ENCODE measurements at regions not wholly inside any gene's neighbourhood (a gene's known extent, or its start where the extent isn't known, plus 50 kb on each side); places are given as distances from the start of the nearest gene placed in this dataset.

- TF ChIP-seq, protein P1, sequence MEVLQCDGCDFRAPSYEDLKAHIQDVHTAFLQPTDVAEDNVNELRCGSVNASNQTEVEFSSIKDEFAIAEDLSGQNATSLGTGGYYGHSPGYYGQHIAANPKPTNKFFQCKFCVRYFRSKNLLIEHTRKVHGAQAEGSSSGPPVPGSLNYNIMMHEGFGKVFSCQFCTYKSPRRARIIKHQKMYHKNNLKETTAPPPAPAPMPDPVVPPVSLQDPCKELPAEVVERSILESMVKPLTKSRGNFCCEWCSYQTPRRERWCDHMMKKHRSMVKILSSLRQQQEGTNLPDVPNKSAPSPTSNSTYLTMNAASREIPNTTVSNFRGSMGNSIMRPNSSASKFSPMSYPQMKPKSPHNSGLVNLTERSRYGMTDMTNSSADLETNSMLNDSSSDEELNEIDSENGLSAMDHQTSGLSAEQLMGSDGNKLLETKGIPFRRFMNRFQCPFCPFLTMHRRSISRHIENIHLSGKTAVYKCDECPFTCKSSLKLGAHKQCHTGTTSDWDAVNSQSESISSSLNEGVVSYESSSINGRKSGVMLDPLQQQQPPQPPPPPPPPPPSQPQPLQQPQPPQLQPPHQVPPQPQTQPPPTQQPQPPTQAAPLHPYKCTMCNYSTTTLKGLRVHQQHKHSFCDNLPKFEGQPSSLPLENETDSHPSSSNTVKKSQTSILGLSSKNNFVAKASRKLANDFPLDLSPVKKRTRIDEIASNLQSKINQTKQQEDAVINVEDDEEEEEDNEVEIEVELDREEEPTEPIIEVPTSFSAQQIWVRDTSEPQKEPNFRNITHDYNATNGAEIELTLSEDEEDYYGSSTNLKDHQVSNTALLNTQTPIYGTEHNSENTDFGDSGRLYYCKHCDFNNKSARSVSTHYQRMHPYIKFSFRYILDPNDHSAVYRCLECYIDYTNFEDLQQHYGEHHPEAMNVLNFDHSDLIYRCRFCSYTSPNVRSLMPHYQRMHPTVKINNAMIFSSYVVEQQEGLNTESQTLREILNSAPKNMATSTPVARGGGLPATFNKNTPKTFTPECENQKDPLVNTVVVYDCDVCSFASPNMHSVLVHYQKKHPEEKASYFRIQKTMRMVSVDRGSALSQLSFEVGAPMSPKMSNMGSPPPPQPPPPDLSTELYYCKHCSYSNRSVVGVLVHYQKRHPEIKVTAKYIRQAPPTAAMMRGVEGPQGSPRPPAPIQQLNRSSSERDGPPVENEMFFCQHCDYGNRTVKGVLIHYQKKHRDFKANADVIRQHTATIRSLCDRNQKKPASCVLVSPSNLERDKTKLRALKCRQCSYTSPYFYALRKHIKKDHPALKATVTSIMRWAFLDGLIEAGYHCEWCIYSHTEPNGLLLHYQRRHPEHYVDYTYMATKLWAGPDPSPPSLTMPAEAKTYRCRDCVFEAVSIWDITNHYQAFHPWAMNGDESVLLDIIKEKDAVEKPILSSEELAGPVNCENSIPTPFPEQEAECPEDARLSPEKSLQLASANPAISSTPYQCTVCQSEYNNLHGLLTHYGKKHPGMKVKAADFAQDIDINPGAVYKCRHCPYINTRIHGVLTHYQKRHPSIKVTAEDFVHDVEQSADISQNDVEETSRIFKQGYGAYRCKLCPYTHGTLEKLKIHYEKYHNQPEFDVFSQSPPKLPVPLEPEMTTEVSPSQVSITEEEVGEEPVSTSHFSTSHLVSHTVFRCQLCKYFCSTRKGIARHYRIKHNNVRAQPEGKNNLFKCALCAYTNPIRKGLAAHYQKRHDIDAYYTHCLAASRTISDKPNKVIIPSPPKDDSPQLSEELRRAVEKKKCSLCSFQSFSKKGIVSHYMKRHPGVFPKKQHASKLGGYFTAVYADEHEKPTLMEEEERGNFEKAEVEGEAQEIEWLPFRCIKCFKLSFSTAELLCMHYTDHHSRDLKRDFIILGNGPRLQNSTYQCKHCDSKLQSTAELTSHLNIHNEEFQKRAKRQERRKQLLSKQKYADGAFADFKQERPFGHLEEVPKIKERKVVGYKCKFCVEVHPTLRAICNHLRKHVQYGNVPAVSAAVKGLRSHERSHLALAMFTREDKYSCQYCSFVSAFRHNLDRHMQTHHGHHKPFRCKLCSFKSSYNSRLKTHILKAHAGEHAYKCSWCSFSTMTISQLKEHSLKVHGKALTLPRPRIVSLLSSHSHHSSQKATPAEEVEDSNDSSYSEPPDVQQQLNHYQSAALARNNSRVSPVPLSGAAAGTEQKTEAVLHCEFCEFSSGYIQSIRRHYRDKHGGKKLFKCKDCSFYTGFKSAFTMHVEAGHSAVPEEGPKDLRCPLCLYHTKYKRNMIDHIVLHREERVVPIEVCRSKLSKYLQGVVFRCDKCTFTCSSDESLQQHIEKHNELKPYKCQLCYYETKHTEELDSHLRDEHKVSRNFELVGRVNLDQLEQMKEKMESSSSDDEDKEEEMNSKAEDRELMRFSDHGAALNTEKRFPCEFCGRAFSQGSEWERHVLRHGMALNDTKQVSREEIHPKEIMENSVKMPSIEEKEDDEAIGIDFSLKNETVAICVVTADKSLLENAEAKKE (CRISPR knock-in tag; IDR thresholded peaks at IDR 0.05), result no peak
- TF ChIP-seq POLR2AphosphoS5 (IDR thresholded peaks at IDR 0.05; ENCODE audit: low read depth) (no peak), CREB1 (CRISPR knock-in tag; IDR thresholded peaks at IDR 0.05; ENCODE audit: low read depth) (no peak), JUNB (IDR thresholded peaks at IDR 0.05; ENCODE audit: unreplicated experiment) (no peak), ZNF331 (CRISPR knock-in tag; IDR thresholded peaks at IDR 0.05; ENCODE audit: low read depth) (no peak), EZH2 (IDR thresholded peaks at IDR 0.05; ENCODE audit: low read depth, unreplicated experiment) (no peak), NANOG (IDR thresholded peaks at IDR 0.05; ENCODE audit: borderline replicate concordance) (no peak)
- TF ChIP-seq, protein P2, sequence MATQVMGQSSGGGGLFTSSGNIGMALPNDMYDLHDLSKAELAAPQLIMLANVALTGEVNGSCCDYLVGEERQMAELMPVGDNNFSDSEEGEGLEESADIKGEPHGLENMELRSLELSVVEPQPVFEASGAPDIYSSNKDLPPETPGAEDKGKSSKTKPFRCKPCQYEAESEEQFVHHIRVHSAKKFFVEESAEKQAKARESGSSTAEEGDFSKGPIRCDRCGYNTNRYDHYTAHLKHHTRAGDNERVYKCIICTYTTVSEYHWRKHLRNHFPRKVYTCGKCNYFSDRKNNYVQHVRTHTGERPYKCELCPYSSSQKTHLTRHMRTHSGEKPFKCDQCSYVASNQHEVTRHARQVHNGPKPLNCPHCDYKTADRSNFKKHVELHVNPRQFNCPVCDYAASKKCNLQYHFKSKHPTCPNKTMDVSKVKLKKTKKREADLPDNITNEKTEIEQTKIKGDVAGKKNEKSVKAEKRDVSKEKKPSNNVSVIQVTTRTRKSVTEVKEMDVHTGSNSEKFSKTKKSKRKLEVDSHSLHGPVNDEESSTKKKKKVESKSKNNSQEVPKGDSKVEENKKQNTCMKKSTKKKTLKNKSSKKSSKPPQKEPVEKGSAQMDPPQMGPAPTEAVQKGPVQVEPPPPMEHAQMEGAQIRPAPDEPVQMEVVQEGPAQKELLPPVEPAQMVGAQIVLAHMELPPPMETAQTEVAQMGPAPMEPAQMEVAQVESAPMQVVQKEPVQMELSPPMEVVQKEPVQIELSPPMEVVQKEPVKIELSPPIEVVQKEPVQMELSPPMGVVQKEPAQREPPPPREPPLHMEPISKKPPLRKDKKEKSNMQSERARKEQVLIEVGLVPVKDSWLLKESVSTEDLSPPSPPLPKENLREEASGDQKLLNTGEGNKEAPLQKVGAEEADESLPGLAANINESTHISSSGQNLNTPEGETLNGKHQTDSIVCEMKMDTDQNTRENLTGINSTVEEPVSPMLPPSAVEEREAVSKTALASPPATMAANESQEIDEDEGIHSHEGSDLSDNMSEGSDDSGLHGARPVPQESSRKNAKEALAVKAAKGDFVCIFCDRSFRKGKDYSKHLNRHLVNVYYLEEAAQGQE (IDR thresholded peaks at IDR 0.05; ENCODE audit: unreplicated experiment), result no peak
Measured at GRCh38 chr5:73370095-73370494, 78.5 kb downstream of the FOXD1 start (continued).
